PC-3 (cell line): ENCODE measurements at regions not wholly inside any gene's neighbourhood (a gene's known extent, or its start where the extent isn't known, plus 50 kb on each side); places are given as distances from the start of the nearest gene placed in this dataset.

ENCODE experiments used
- ATAC-seq: fragments of 200-7000 bp; cut with Tn5 transposase; 2 replicates; pipeline ENCODE4 v1.9.1; 2020; ENCODE audit warnings: mild to moderate bottlenecking, moderate library complexity
- BruUV-seq: library from RNA; stranded (reverse); fragments of 400-500 nt; replicated peaks from 2 replicates; lab custom pipeline; 2021; lab: Mats Ljungman, UMichigan
- CTCF ChIA-PET: fragments of 300-600 bp; sonication (Branson Sonifier 250); formaldehyde crosslinking; loops from one replicate; lab custom pipeline; 2022; ENCODE audit warnings: antibody characterized with exemption; lab: Charles Lee
- POLR2A ChIA-PET: fragments of 300-600 bp; sonication (Branson Sonifier 250); formaldehyde crosslinking; loops from one replicate; lab custom pipeline; 2022; ENCODE audit warnings: antibody characterized with exemption; ENCODE audit not compliant: unreplicated experiment; lab: Charles Lee
- DNase-seq: peaks from one replicate; pipeline ENCODE4 v3.0.0-alpha.2; 2015
- H2AFZ ChIP-seq: fragments of 300-600 bp; sonication (generic); 2 replicates; pipeline ENCODE4 v1.6.0; 2016; ENCODE audit warnings: antibody characterized with exemption, low read length
- H3F3A ChIP-seq: fragments of 300-600 bp; sonication (generic); one replicate; pipeline ENCODE4 v1.6.0; 2017; ENCODE audit warnings: antibody characterized with exemption, low read length, control low read depth, mild to moderate bottlenecking; ENCODE audit not compliant: unreplicated experiment
- H3K27ac ChIP-seq: fragments of 300-600 bp; sonication (generic); 2 replicates; pipeline ENCODE4 v1.5.1; 2016; ENCODE audit warnings: mild to moderate bottlenecking, low read length
- H3K27me3 ChIP-seq: fragments of 300-600 bp; sonication (generic); 2 replicates; pipeline ENCODE4 v1.6.1; 2016; ENCODE audit warnings: low read length, mixed read lengths
- H3K36me3 ChIP-seq: fragments of 300-600 bp; sonication (generic); 2 replicates; pipeline ENCODE4 v1.6.1; 2016; ENCODE audit warnings: low read depth, mixed run types, low read length, mixed read lengths
- H3K4me1 ChIP-seq: fragments of 300-600 bp; sonication (generic); 2 replicates; pipeline ENCODE4 v1.5.1; 2016; ENCODE audit warnings: low read length; ENCODE audit not compliant: insufficient read depth
- H3K4me2 ChIP-seq: fragments of 300-600 bp; sonication (generic); 2 replicates; pipeline ENCODE4 v1.6.0; 2016; ENCODE audit warnings: low read length
- H3K4me3 ChIP-seq: fragments of 300-600 bp; sonication (generic); 2 replicates; pipeline ENCODE4 v1.5.1; 2016; ENCODE audit warnings: mild to moderate bottlenecking, low read length, mixed read lengths
- H3K79me2 ChIP-seq: fragments of 300-600 bp; sonication (generic); 2 replicates; pipeline ENCODE4 v1.6.1; 2017; ENCODE audit warnings: low read length, mixed read lengths
- H3K9ac ChIP-seq: fragments of 300-600 bp; sonication (generic); 2 replicates; pipeline ENCODE4 v1.6.0; 2016; ENCODE audit warnings: mild to moderate bottlenecking, low read length
- H3K9me2 ChIP-seq: fragments of 300-600 bp; sonication (generic); replicated peaks from 2 replicates; pipeline ENCODE4 v1.6.1; 2016; ENCODE audit warnings: mixed run types, low read length, mixed read lengths
- H3K9me3 ChIP-seq: fragments of 300-600 bp; sonication (generic); 2 replicates; pipeline ENCODE4 v1.6.1; 2016; ENCODE audit warnings: low read length, mixed read lengths
- H4K20me1 ChIP-seq: fragments of 300-600 bp; sonication (generic); 2 replicates; pipeline ENCODE4 v1.6.1; 2016; ENCODE audit warnings: low read length, mixed read lengths
- EZH2 ChIP-seq: fragments of 300-600 bp; sonication (generic); IDR thresholded peaks from one replicate; pipeline ENCODE4 v1.6.1; 2017; ENCODE audit warnings: antibody characterized with exemption, mild to moderate bottlenecking, low read length; ENCODE audit not compliant: unreplicated experiment
- EZH2phosphoT487 ChIP-seq: fragments of 300-600 bp; sonication (generic); IDR thresholded peaks from 2 replicates; pipeline ENCODE4 v1.6.1; 2018; ENCODE audit warnings: mild to moderate bottlenecking, antibody characterized with exemption, low read length, borderline replicate concordance
- intact Hi-C: fragments of 100-400 bp; cut with micrococcal nuclease; formaldehyde crosslinking; loops from 2 replicates; pipeline ENCODE4 v1.9.0; 2023
- TF ChIP-seq, protein P1 (sequence below): fragments of 300-600 bp; sonication (generic); conservative IDR thresholded peaks from 2 replicates; pipeline ENCODE4 v1.5.1; 2017; ENCODE audit warnings: antibody characterized with exemption, low read depth, mild to moderate bottlenecking, low read length

GRCh38 chr17:27989046-27989445 lies 53.4 kb upstream of the NLK start:
- no peak for TF ChIP-seq EZH2phosphoT487
- TF ChIP-seq EZH2 = no peak
- H4K20me1 ChIP-seq = no peaks in the 10 kb centered on the region
- peak overlapping the region; percentile 45 for H2AFZ ChIP-seq
- ATAC-seq = peak; percentile 63
- no peaks in the 10 kb centered on the region for H3K9me3 ChIP-seq
- no peaks in the 10 kb centered on the region for H3K9me2 ChIP-seq
- POLR2A ChIA-PET = no interaction called here
- H3K4me2 ChIP-seq = 0 out of 2 replicates have a peak overlapping the region, but pooled peaks have one; percentile 13
- intact Hi-C loops = no loop called here
- no peaks in the 10 kb centered on the region for H3K27me3 ChIP-seq
- CTCF ChIA-PET = no interaction called here
- H3K9ac ChIP-seq = no peak overlapping the region
- no peaks in the 10 kb centered on the region for H3K79me2 ChIP-seq
- H3F3A ChIP-seq = no peaks in the 10 kb centered on the region
- H3K4me1 ChIP-seq = peaks cover 8% of the 10 kb centered on the region; the same call in 1 of the 2 replicates
- DNase-seq = peak; percentile 62
- H3K27ac ChIP-seq = peak overlapping the region; percentile 30; the same call in 1 of the 2 replicates
- no peak overlapping the region for H3K4me3 ChIP-seq
- BruUV-seq = no TSS peak
- H3K36me3 ChIP-seq = no peaks in the 10 kb centered on the region

DNA sequence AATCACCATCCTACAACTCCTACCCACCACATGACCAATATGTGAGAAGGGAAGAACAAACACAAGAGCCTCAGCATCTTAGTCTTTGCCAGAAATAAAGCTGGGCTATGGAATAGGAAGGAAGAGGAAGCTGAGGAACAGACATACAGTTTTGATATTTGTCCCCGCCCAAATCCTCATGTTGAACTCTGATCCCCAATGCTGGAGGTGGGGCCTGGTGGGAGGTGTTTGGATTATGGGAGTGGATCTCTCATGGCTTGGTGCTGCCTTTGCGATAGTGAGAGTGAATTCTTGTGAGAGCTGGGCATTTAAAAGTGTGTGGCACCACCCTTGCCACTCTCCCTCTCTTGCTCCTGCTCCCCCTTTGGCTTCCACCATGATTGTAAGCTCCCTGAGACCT lies 52.4 kb upstream of the NLK start:
- H3K4me2 ChIP-seq = no peak overlapping the region
- H3F3A ChIP-seq = no peaks in the 10 kb centered on the region
- H3K9me2 ChIP-seq = no peaks in the 10 kb centered on the region
- TF ChIP-seq EZH2phosphoT487 (no peak), EZH2 (no peak)
- TF ChIP-seq, protein P1, sequence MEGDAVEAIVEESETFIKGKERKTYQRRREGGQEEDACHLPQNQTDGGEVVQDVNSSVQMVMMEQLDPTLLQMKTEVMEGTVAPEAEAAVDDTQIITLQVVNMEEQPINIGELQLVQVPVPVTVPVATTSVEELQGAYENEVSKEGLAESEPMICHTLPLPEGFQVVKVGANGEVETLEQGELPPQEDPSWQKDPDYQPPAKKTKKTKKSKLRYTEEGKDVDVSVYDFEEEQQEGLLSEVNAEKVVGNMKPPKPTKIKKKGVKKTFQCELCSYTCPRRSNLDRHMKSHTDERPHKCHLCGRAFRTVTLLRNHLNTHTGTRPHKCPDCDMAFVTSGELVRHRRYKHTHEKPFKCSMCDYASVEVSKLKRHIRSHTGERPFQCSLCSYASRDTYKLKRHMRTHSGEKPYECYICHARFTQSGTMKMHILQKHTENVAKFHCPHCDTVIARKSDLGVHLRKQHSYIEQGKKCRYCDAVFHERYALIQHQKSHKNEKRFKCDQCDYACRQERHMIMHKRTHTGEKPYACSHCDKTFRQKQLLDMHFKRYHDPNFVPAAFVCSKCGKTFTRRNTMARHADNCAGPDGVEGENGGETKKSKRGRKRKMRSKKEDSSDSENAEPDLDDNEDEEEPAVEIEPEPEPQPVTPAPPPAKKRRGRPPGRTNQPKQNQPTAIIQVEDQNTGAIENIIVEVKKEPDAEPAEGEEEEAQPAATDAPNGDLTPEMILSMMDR = no peak
- POLR2A ChIA-PET = no interaction called here
- H3K9me3 ChIP-seq = no peaks in the 10 kb centered on the region
- no peak for ATAC-seq
- no peaks in the 10 kb centered on the region for H3K27me3 ChIP-seq
- H3K9ac ChIP-seq = no peak overlapping the region
- intact Hi-C loops = no loop called here
- no peak for DNase-seq
- no peak overlapping the region for H2AFZ ChIP-seq
- BruUV-seq = no TSS peak
- CTCF ChIA-PET = no interaction called here
- no peaks in the 10 kb centered on the region for H3K79me2 ChIP-seq
- H3K27ac ChIP-seq = no peak overlapping the region
- H3K4me1 ChIP-seq = peaks cover 8% of the 10 kb centered on the region; the same call in 1 of the 2 replicates
- H3K36me3 ChIP-seq = no peaks in the 10 kb centered on the region
- no peak overlapping the region for H3K4me3 ChIP-seq
- no peaks in the 10 kb centered on the region for H4K20me1 ChIP-seq

DNA sequence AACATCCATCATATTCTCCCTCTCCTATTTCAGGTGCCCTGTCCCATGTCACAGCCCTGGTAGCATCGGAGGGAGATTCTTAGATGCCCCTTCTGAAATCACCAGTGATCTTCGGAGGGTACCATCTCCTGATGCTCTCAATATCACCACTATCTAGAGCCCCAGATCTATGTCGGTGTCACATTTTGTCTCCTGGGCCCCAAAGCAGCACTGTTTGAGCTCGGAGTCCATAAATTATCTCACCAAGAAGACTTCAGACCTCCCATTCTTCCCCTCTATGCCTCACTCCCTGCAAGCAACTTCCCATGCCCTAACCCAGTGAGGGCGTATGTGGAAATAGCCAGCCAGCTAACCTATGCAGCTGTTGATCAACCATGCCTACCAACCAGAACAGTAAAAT lies 51.5 kb upstream of the NLK start:
- Histone ChIP-seq H3F3A (no peaks in the 10 kb centered on the region), H3K27ac (no peak overlapping the region), H4K20me1 (no peaks in the 10 kb centered on the region), H3K9ac (no peak overlapping the region), H3K4me1 (peaks cover 8% of the 10 kb centered on the region; the same call in 1 of the 2 replicates), H3K79me2 (no peaks in the 10 kb centered on the region), H2AFZ (no peak overlapping the region), H3K4me2 (no peak overlapping the region), H3K9me2 (no peaks in the 10 kb centered on the region), H3K36me3 (no peaks in the 10 kb centered on the region), H3K4me3 (no peak overlapping the region), H3K27me3 (no peaks in the 10 kb centered on the region), H3K9me3 (no peaks in the 10 kb centered on the region)
- BruUV-seq = no TSS peak
- POLR2A ChIA-PET = no interaction called here
- intact Hi-C loops = no loop called here
- ATAC-seq (no peak), DNase-seq (no peak)
- TF ChIP-seq EZH2phosphoT487 = no peak
- TF ChIP-seq EZH2 = no peak
- TF ChIP-seq, protein P1 = no peak
- CTCF ChIA-PET = no interaction called here
